H1 (cell line): ENCODE measurements at regions not wholly inside any gene's neighbourhood (a gene's known extent, or its start where the extent isn't known, plus 50 kb on each side); places are given as distances from the start of the nearest gene placed in this dataset.

Source experiments
- CTCF ChIA-PET: fragments of 300-600 bp; sonication (Branson Sonifier 250); formaldehyde crosslinking; loops from one replicate; lab custom pipeline; 2021; ENCODE audit not compliant: partially characterized antibody; lab: Charles Lee
- POLR2A ChIA-PET: fragments of 300-600 bp; sonication (Branson Sonifier 250); formaldehyde crosslinking; loops from one replicate; lab custom pipeline; 2021; ENCODE audit warnings: inconsistent platforms; ENCODE audit not compliant: partially characterized antibody; lab: Charles Lee
- DNase-seq, 2 experiments: peaks; one replicate each; pipeline versions ENCODE4 v3.0.0 to v3.0.0-alpha.2; 2010 to 2022; ENCODE audit warnings: low spot score in 2 of 2, low read depth in 1 of 2, mixed read lengths in 1 of 2
- FAIRE-seq: peaks from 2 replicates; lab custom pipeline; 2011; peaks lifted over from hg19 to GRCh38; lab: Jason Lieb, UNC
- H2AFZ ChIP-seq: 2 replicates; pipeline ENCODE4 v1.8.1; 2012; ENCODE audit warnings: low read length, inconsistent platforms
- H2AK5ac ChIP-seq: 2 replicates; pipeline ENCODE4 v1.6.1; 2013; ENCODE audit warnings: low read depth, low read length
- H2BK120ac ChIP-seq: replicated peaks from 2 replicates; pipeline ENCODE3; 2013; ENCODE audit warnings: low read depth, low read length, inconsistent platforms
- H2BK12ac ChIP-seq: 2 replicates; pipeline ENCODE4 v1.6.1; 2013; ENCODE audit warnings: low read depth, low read length
- H2BK15ac ChIP-seq: 2 replicates; pipeline ENCODE4 v1.6.1; 2013; ENCODE audit warnings: low read length
- H2BK20ac ChIP-seq: 2 replicates; pipeline ENCODE4 v1.6.1; 2013; ENCODE audit warnings: low read length
- H2BK5ac ChIP-seq: 2 replicates; pipeline ENCODE4 v1.6.1; 2013; ENCODE audit warnings: low read depth, low read length
- H3K14ac ChIP-seq: 2 replicates; pipeline ENCODE4 v1.6.1; 2013; ENCODE audit warnings: inconsistent platforms; ENCODE audit not compliant: insufficient read length
- H3K18ac ChIP-seq: 2 replicates; pipeline ENCODE4 v1.6.1; 2013; ENCODE audit warnings: low read length; ENCODE audit errors: extremely low read depth
- H3K23ac ChIP-seq: 2 replicates; pipeline ENCODE4 v1.6.1; 2013; ENCODE audit warnings: inconsistent platforms; ENCODE audit not compliant: insufficient read length
- H3K23me2 ChIP-seq: 2 replicates; pipeline ENCODE4 v1.6.1; 2013; ENCODE audit warnings: low read depth, low read length
- H3K27ac ChIP-seq: 2 replicates; pipeline ENCODE4 v1.6.1; 2011; ENCODE audit warnings: low read depth, low read length, inconsistent platforms
- H3K27me3 ChIP-seq, 4 experiments: replicated peaks in 1 of 4; 1 replicate in 1 of 4; 2 replicates in 3 of 4; pipeline versions ENCODE4 v1.6.1 to v1.8.1; 2011 to 2013; ENCODE audit warnings: low read length in 3 of 4, mild to moderate bottlenecking in 3 of 4, inconsistent platforms in 2 of 4, mixed read lengths in 2 of 4, moderate library complexity in 1 of 4; ENCODE audit not compliant: control insufficient read depth in 3 of 4, insufficient read depth in 3 of 4; ENCODE audit errors: extremely low read depth in 1 of 4
- H3K36me3 ChIP-seq, 4 experiments: 2 replicates each; pipeline versions ENCODE4 v1.6.1 to v1.8.1; 2011 to 2013; ENCODE audit warnings: mild to moderate bottlenecking in 4 of 4, low read length in 3 of 4, moderate library complexity in 2 of 4, control low read depth in 1 of 4, inconsistent platforms in 1 of 4; ENCODE audit not compliant: insufficient read depth in 4 of 4, control insufficient read depth in 2 of 4
- H3K4ac ChIP-seq: replicated peaks from 2 replicates; pipeline ENCODE3; 2013; ENCODE audit warnings: low read length, low read depth, mixed read lengths, inconsistent platforms; ENCODE audit not compliant: insufficient read length
- H3K4me1 ChIP-seq, 4 experiments: replicated peaks in 1 of 4; 1 replicate in 1 of 4; 2 replicates in 3 of 4; pipeline versions ENCODE4 v1.6.1 to v1.8.1; 2011 to 2013; ENCODE audit warnings: low read length in 3 of 4, inconsistent platforms in 2 of 4, mixed read lengths in 1 of 4; ENCODE audit not compliant: insufficient read depth in 4 of 4, control insufficient read depth in 3 of 4
- H3K4me2 ChIP-seq, 2 experiments: 2 replicates each; pipeline versions ENCODE4 v1.6.1 to v1.8.1; 2011 to 2013; ENCODE audit warnings: low read depth in 2 of 2, low read length in 2 of 2, control low read depth in 1 of 2, inconsistent platforms in 1 of 2, mild to moderate bottlenecking in 1 of 2; ENCODE audit not compliant: insufficient read depth in 1 of 2
- H3K4me3 ChIP-seq, 4 experiments: fragments of 200-600, 300-600 bp in 1 of 4; sonication (generic), shearing (Covaris generic), sonication (Bioruptor Twin) in 1 of 4; 2 replicates each; pipeline versions ENCODE4 v1.5.1 to v1.8.1; 2011 to 2016; ENCODE audit warnings: low read length in 4 of 4, low read depth in 3 of 4, control low read depth in 2 of 4, inconsistent platforms in 2 of 4, mild to moderate bottlenecking in 2 of 4, mixed read lengths in 1 of 4, moderate library complexity in 1 of 4; ENCODE audit not compliant: insufficient read depth in 2 of 4; ENCODE audit errors: extremely low read depth in 1 of 4
- H3K56ac ChIP-seq: replicated peaks from 2 replicates; pipeline ENCODE3; 2013; ENCODE audit warnings: low read depth, mild to moderate bottlenecking, mixed read lengths, low read length, inconsistent platforms; ENCODE audit not compliant: insufficient read length
- H3K79me1 ChIP-seq: 2 replicates; pipeline ENCODE4 v1.6.1; 2013; ENCODE audit warnings: low read depth, low read length, control low read depth
- H3K79me2 ChIP-seq, 2 experiments: 2 replicates each; pipeline versions ENCODE4 v1.6.1 to v1.8.1; 2012 to 2013; ENCODE audit warnings: low read length in 2 of 2, mild to moderate bottlenecking in 2 of 2, inconsistent platforms in 1 of 2; ENCODE audit not compliant: insufficient read depth in 2 of 2, control insufficient read depth in 1 of 2
- H3K9ac ChIP-seq, 4 experiments: replicated peaks in 1 of 4; 1 replicate in 1 of 4; 2 replicates in 3 of 4; pipeline versions ENCODE4 v1.6.1 to v1.8.1; 2011 to 2013; ENCODE audit warnings: low read depth in 3 of 4, low read length in 3 of 4, control low read depth in 2 of 4, mild to moderate bottlenecking in 2 of 4, moderate library complexity in 2 of 4, inconsistent platforms in 1 of 4; ENCODE audit errors: extremely low read depth in 1 of 4
- H3K9me3 ChIP-seq, 2 experiments: 2 replicates each; pipeline versions ENCODE4 v1.6.1 to v1.8.1; 2012 to 2013; ENCODE audit warnings: mild to moderate bottlenecking in 2 of 2, moderate library complexity in 2 of 2, control low read depth in 1 of 2, inconsistent platforms in 1 of 2, low read depth in 1 of 2, low read length in 1 of 2, mixed read lengths in 1 of 2; ENCODE audit not compliant: insufficient read depth in 2 of 2
- H4K20me1 ChIP-seq, 2 experiments: replicated peaks in 1 of 2; 2 replicates each; pipeline versions ENCODE3 to v1.8.1; 2011 to 2013; ENCODE audit warnings: inconsistent platforms in 2 of 2, low read length in 2 of 2, mild to moderate bottlenecking in 1 of 2; ENCODE audit not compliant: insufficient read depth in 2 of 2, control insufficient read depth in 1 of 2
- H4K5ac ChIP-seq: 2 replicates; pipeline ENCODE4 v1.6.1; 2013; ENCODE audit warnings: low read length, low read depth, mixed read lengths, inconsistent platforms; ENCODE audit not compliant: insufficient read length
- H4K8ac ChIP-seq: 2 replicates; pipeline ENCODE4 v1.8.0; 2013; ENCODE audit warnings: mild to moderate bottlenecking, moderate library complexity, low read length, inconsistent platforms; ENCODE audit not compliant: insufficient read depth; ENCODE audit errors: extremely low read depth
- H4K91ac ChIP-seq: replicated peaks from 2 replicates; pipeline ENCODE3; 2013; ENCODE audit warnings: low read length, mixed read lengths, inconsistent platforms; ENCODE audit not compliant: insufficient read length
- ATF2 ChIP-seq: IDR thresholded peaks from 2 replicates; pipeline ENCODE4 v1.6.1; 2012; ENCODE audit warnings: low read length, inconsistent platforms
- BCL11A ChIP-seq, 2 experiments: IDR thresholded peaks; one replicate each; pipeline ENCODE4 v1.6.1; 2011; ENCODE audit warnings: low read depth in 2 of 2, low read length in 2 of 2, mild to moderate bottlenecking in 2 of 2
- BRCA1 ChIP-seq: IDR thresholded peaks from 2 replicates; pipeline ENCODE4 v1.6.1; 2012; ENCODE audit warnings: low read depth, low read length, improper control_type of control experiment
- CBX8 ChIP-seq: fragments of 300-800, 300-1000 bp; sonication (generic); IDR thresholded peaks from 2 replicates; pipeline ENCODE4 v1.7.1; 2016; ENCODE audit warnings: low read depth, low read length, borderline replicate concordance
- CHD1 ChIP-seq: IDR thresholded peaks from 2 replicates; pipeline ENCODE4 v1.6.1; 2012; ENCODE audit warnings: low read depth, low read length, improper control_type of control experiment
- E2F6 ChIP-seq: IDR thresholded peaks from 2 replicates; pipeline ENCODE4 v1.6.1; 2012; ENCODE audit warnings: inconsistent platforms
- GABPA ChIP-seq: IDR thresholded peaks from 2 replicates; pipeline ENCODE4 v1.6.1; 2011; ENCODE audit warnings: mild to moderate bottlenecking, low read length, moderate library complexity, borderline replicate concordance; ENCODE audit not compliant: insufficient read depth
- KDM5A ChIP-seq: fragments of 200-600 bp; IDR thresholded peaks from 2 replicates; pipeline ENCODE4 v1.7.1; 2012; ENCODE audit warnings: mild to moderate bottlenecking, low read length, inconsistent platforms, mixed read lengths
- NRF1 ChIP-seq: IDR thresholded peaks from 2 replicates; pipeline ENCODE4 v1.6.1; 2011; ENCODE audit warnings: mild to moderate bottlenecking, low read depth, low read length, improper control_type of control experiment
- POLR2A ChIP-seq, 2 experiments: IDR thresholded peaks; 1 replicate in 1 of 2; 2 replicates in 1 of 2; pipeline ENCODE4 v1.6.1; 2011; ENCODE audit warnings: low read depth in 2 of 2, low read length in 2 of 2, mild to moderate bottlenecking in 2 of 2; ENCODE audit errors: control extremely low read depth in 1 of 2
- POU5F1 ChIP-seq: IDR thresholded peaks from 2 replicates; pipeline ENCODE4 v1.6.1; 2011; ENCODE audit warnings: low read depth, mild to moderate bottlenecking, low read length, moderate library complexity
- SP2 ChIP-seq: IDR thresholded peaks from 2 replicates; pipeline ENCODE4 v1.6.1; 2012; ENCODE audit warnings: mild to moderate bottlenecking, low read length, inconsistent platforms
- TCF12 ChIP-seq: IDR thresholded peaks from 2 replicates; pipeline ENCODE4 v1.6.1; 2011; ENCODE audit warnings: low read depth, mild to moderate bottlenecking, low read length
- TEAD4 ChIP-seq: IDR thresholded peaks from 2 replicates; pipeline ENCODE4 v1.6.1; 2012; ENCODE audit warnings: low read depth, low read length, inconsistent platforms, mixed read lengths
- WGBS, 2 experiments: shearing (Covaris generic) in 1 of 2; methylation state at CpG; one replicate each; pipeline versions ENCODE4 v1.1.6 to v1.1.7; 2013 to 2015; ENCODE audit warnings: low lambda C conversion rate in 2 of 2, mixed read lengths in 2 of 2, inconsistent platforms in 1 of 2, low coverage in 1 of 2, missing lambda C conversion rate in 1 of 2; ENCODE audit not compliant: insufficient replicate concordance in 2 of 2, insufficient coverage in 1 of 2, insufficient read length in 1 of 2; ENCODE audit errors: extremely low coverage in 1 of 2, missing lambda C conversion rate in 1 of 2; 5-methylcytosine and 5-hydroxymethylcytosine counted together

- Histone ChIP-seq H2AFZ (no peak overlapping the region), H3K23me2 (no peaks in the 10 kb centered on the region), H3K56ac (no peak overlapping the region), H3K79me1 (no peaks in the 10 kb centered on the region), H3K27ac (no peak overlapping the region), H4K8ac (no peak overlapping the region), H4K5ac (no peak overlapping the region), H3K79me2 (no peaks in the 10 kb centered on the region), H4K20me1 (no peaks in the 10 kb centered on the region), H3K4me3 (no peak overlapping the region), H3K4me2 (no peak overlapping the region), H3K9me3 (no peaks in the 10 kb centered on the region), H3K4ac (no peak overlapping the region), H2AK5ac (no peak overlapping the region), H3K14ac (no peak overlapping the region), H3K36me3 (no peaks in the 10 kb centered on the region), H3K4me1 (no peaks in the 10 kb centered on the region), H3K18ac (no peak overlapping the region), H3K9ac (no peak overlapping the region), H2BK5ac (no peak overlapping the region), H3K27me3 (no peaks in the 10 kb centered on the region), H2BK120ac (no peak overlapping the region), H2BK12ac (no peak overlapping the region), H2BK20ac (no peak overlapping the region), H2BK15ac (no peak overlapping the region), H3K23ac (no peak overlapping the region), H4K91ac (no peak overlapping the region)
- CTCF ChIA-PET = no interaction called here
- FAIRE-seq = no peak
- WGBS, 2 experiments = 97% methylated on average over 4 of the region's 4 CpGs; no CpG with 5 or more reads in 1 of the 2 experiments
- POLR2A ChIA-PET = no interaction called here
- DNase-seq = no peak
- TF ChIP-seq NRF1 (no peak), CHD1 (no peak), BCL11A (IDR thresholded peaks at IDR 0.05; ENCODE audit: low read depth in 2 of 2, low read length in 2 of 2) (no peak), KDM5A (no peak), E2F6 (no peak), CBX8 (no peak), POU5F1 (no peak), BRCA1 (no peak), ATF2 (no peak), GABPA (no peak), TEAD4 (no peak), SP2 (no peak), TCF12 (no peak), POLR2A (IDR thresholded peaks at IDR 0.05; ENCODE audit: control extremely low read depth in 1 of 2, low read depth in 2 of 2, low read length in 2 of 2) (no peak)
Measured at GRCh38 chr16:80034469-80034826, 433.9 kb upstream of the MAF start.
